ENCODE measurements at regions not wholly inside any gene's neighbourhood (a gene's known extent, or its start where the extent isn't known, plus 50 kb on each side); places are given as distances from the start of the nearest gene placed in this dataset.

GRCh38 chr18:11412811-11413210, 196.6 kb upstream of the SLC35G4 start:
- H3K27ac ChIP-seq, result no peak overlapping the region
- TF ChIP-seq POLR2A (IDR thresholded peaks at IDR 0.05) (no peak), CTCF (IDR thresholded peaks at IDR 0.05) (no peak)
- no peaks in the 10 kb centered on the region for H3K9me3 ChIP-seq
- ATAC-seq (no peak), DNase-seq (no peak)
- intact Hi-C loops (cut with DNase I), result no loop called here
- H3K27me3 ChIP-seq, result no peaks in the 10 kb centered on the region
- no peak overlapping the region for H3K4me3 ChIP-seq
- WGBS (ENCODE audit: insufficient coverage, low coverage, low lambda C conversion rate, missing lambda C conversion rate), result 60% methylated on average over 5 of the region's 5 CpGs
- H3K4me1 ChIP-seq, result no peaks in the 10 kb centered on the region
- no peaks in the 10 kb centered on the region for H3K36me3 ChIP-seq

- TF ChIP-seq POLR2A (IDR thresholded peaks at IDR 0.05) (no peak), CTCF (IDR thresholded peaks at IDR 0.05) (no peak)
- Histone ChIP-seq H3K27me3 (no peaks in the 10 kb centered on the region), H3K27ac (no peak overlapping the region), H3K9me3 (no peaks in the 10 kb centered on the region), H3K4me1 (no peaks in the 10 kb centered on the region), H3K36me3 (no peaks in the 10 kb centered on the region), H3K4me3 (no peak overlapping the region)
- no peak for ATAC-seq
- intact Hi-C loops (cut with DNase I), result no loop called here
- no peak for DNase-seq
Observed at GRCh38 chr18:11411048-11411447, 198.3 kb upstream of the SLC35G4 start.

GRCh38 chr18:11408555-11409065, 200.8 kb upstream of the SLC35G4 start:
- whole genome bisulfite sequencing (ENCODE audit: insufficient coverage, low coverage, low lambda C conversion rate, missing lambda C conversion rate), result 47% methylated on average over 3 of the region's 3 CpGs
- no peaks in the 10 kb centered on the region for H3K27me3 ChIP-seq
- no peak overlapping the region for H3K27ac ChIP-seq
- H3K9me3 ChIP-seq, result no peaks in the 10 kb centered on the region
- no peaks in the 10 kb centered on the region for H3K36me3 ChIP-seq
- intact Hi-C loops (cut with DNase I), result no loop called here
- no peak overlapping the region for H3K4me3 ChIP-seq
- TF ChIP-seq CTCF (IDR thresholded peaks at IDR 0.05), result no peak
- no peaks in the 10 kb centered on the region for H3K4me1 ChIP-seq
- ATAC-seq (no peak), DNase-seq (no peak)

GRCh38 chr18:11407940-11408339, 201.5 kb upstream of the SLC35G4 start:
- Histone ChIP-seq H3K4me3 (no peak overlapping the region), H3K4me1 (no peaks in the 10 kb centered on the region), H3K9me3 (no peaks in the 10 kb centered on the region), H3K36me3 (no peaks in the 10 kb centered on the region), H3K27ac (no peak overlapping the region), H3K27me3 (no peaks in the 10 kb centered on the region)
- no peak for TF ChIP-seq POLR2A (IDR thresholded peaks at IDR 0.05)
- TF ChIP-seq CTCF (IDR thresholded peaks at IDR 0.05), result no peak
- DNase-seq (no peak), ATAC-seq (no peak)
- 50% methylated on average over 1 of the region's 3 CpGs for WGBS (ENCODE audit: insufficient coverage, low coverage, low lambda C conversion rate, missing lambda C conversion rate)
- intact Hi-C loops (cut with DNase I), result no loop called here

- intact Hi-C loops (cut with DNase I), result no loop called here
- DNase-seq, result no peak
- no peaks in the 10 kb centered on the region for H3K9me3 ChIP-seq
- H3K4me1 ChIP-seq, result no peaks in the 10 kb centered on the region
- H3K27me3 ChIP-seq, result no peaks in the 10 kb centered on the region
- no peak for ATAC-seq
- H3K27ac ChIP-seq, result no peak overlapping the region
- H3K4me3 ChIP-seq, result no peak overlapping the region
- WGBS (ENCODE audit: insufficient coverage, low coverage, low lambda C conversion rate, missing lambda C conversion rate), result 76% methylated on average over 5 of the region's 5 CpGs
- H3K36me3 ChIP-seq, result no peaks in the 10 kb centered on the region
- no peak for TF ChIP-seq POLR2A (IDR thresholded peaks at IDR 0.05)
- TF ChIP-seq CTCF (IDR thresholded peaks at IDR 0.05), result no peak
Observed at GRCh38 chr18:11405804-11406203, 203.6 kb upstream of the SLC35G4 start.

Data from right lobe of liver (tissue), 6 donors.